Urinary bladder (tissue), 3 donors: ENCODE measurements at regions not wholly inside any gene's neighbourhood (a gene's known extent, or its start where the extent isn't known, plus 50 kb on each side); places are given as distances from the start of the nearest gene placed in this dataset.

ENCODE experiments used
- DNase-seq: peaks from one replicate; pipeline ENCODE4 v3.0.0-alpha.2; 2015; ENCODE audit errors: extremely low spot score
- H3K27ac ChIP-seq: one replicate; pipeline ENCODE4 v1.5.1; 2013; ENCODE audit warnings: low read depth, mild to moderate bottlenecking, moderate library complexity
- H3K36me3 ChIP-seq: one replicate; pipeline ENCODE4 v1.6.1; 2013; ENCODE audit warnings: mild to moderate bottlenecking, moderate library complexity; ENCODE audit not compliant: insufficient read depth
- H3K4me1 ChIP-seq: one replicate; pipeline ENCODE4 v1.6.1; 2013; ENCODE audit warnings: mild to moderate bottlenecking, moderate library complexity; ENCODE audit not compliant: insufficient read depth
- H3K4me3 ChIP-seq: one replicate; pipeline ENCODE4 v1.5.1; 2013; ENCODE audit warnings: low read depth, low read length
- WGBS: extraction: QIAGEN DNeasy Blood & Tissue Kit; methylation state at CpG from one replicate; pipeline ENCODE4 v1.1.7; 2013; 5-methylcytosine and 5-hydroxymethylcytosine counted together
- donor health status: healthy with polysubstance abuse.
- donor health status: healthy.

DNA sequence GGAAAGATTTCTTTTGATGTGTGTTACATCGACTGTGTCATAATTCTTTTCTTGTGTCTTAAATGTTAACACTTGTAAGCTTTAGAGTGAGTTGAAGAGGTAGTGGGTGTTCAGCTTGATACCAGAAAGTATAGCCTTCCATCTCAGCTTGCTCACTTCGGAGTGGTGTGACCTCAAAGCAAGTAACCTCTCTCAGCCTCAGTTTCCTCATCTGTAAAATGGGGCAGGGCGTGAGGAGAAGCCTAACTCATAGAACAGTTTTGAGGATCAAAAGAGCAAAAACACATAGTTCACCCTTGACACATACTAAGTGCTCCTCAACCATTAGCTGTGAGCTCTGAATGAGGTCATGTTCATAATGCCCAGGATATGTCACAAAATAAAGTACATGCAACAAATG, 434.8 kb upstream of the PROK2 start:
- H3K4me3 ChIP-seq, result no peak overlapping the region
- H3K27ac ChIP-seq, result no peak overlapping the region
- no peak for DNase-seq
- 96% methylated on average over 3 of the region's 3 CpGs for WGBS
- no peaks in the 10 kb centered on the region for H3K4me1 ChIP-seq
- H3K36me3 ChIP-seq, result no peaks in the 10 kb centered on the region

DNA sequence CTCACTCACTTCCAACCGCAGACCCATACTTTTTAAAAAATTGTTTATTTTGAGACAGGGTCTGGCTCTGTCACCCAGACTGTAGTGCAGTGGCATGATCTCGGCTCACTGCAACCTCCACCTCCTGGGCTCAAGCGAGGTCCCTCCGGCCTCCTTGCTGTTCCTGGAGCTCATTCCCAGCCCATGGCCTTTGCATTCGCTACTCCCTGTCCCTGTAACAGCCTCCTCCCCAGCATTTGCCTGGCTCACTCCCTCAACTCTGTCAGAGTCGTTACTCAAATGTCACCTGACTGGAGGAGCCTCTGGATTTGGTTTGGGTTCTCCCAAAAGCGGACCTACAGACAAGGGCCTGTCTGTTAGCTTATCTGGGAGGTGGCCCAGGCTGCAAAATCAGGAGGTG, 432.6 kb upstream of the PROK2 start:
- Histone ChIP-seq H3K36me3 (no peaks in the 10 kb centered on the region), H3K27ac (no peak overlapping the region), H3K4me3 (no peak overlapping the region), H3K4me1 (no peaks in the 10 kb centered on the region)
- 97% methylated on average over 7 of the region's 7 CpGs for WGBS
- no peak for DNase-seq

DNA sequence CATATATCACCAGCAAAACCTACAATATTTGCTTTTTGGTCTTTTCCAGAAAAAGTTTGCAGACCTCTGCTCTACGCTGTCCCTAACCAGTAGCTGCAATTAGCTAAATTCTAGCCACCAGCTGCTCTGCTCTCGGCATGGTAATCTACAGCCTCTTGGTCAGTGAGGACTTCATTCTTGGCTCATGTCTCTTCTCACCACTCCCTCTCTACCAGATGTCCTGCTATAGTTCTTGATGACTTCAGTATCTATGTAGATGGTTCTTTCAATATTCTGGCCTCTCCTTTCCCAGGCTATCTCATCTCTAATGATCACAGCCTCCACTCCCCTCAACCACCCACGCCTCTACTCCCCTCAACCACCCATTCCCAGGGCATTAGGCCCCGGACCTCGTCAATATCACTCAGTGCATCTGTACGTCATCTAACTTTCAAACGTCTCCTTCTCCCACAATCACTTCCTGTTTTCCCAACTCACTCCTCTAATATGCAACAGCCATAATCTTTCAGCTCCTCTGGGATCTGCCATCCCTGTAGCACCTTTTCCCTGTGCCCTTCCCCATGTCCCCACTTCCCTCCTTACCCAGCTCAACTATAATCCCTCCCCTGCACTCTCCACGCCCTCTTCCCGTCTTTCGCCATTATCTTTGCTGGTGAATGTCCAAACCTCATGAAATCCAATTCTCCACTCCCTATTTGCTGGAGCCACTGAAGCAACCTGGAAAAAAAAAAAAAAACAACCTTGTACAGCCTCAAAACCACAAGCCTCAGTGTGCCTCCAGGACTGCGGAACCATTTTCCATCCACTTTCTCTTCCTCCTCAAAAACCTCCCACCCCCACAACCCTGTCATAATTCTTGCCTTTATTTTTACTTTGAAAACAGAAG, 429.4 kb upstream of the PROK2 start:
- H3K27ac ChIP-seq, result no peak overlapping the region
- no peak for DNase-seq
- H3K36me3 ChIP-seq, result no peaks in the 10 kb centered on the region
- 75% methylated on average over 11 of the region's 11 CpGs for WGBS
- H3K4me3 ChIP-seq, result no peak overlapping the region
- no peaks in the 10 kb centered on the region for H3K4me1 ChIP-seq

DNA sequence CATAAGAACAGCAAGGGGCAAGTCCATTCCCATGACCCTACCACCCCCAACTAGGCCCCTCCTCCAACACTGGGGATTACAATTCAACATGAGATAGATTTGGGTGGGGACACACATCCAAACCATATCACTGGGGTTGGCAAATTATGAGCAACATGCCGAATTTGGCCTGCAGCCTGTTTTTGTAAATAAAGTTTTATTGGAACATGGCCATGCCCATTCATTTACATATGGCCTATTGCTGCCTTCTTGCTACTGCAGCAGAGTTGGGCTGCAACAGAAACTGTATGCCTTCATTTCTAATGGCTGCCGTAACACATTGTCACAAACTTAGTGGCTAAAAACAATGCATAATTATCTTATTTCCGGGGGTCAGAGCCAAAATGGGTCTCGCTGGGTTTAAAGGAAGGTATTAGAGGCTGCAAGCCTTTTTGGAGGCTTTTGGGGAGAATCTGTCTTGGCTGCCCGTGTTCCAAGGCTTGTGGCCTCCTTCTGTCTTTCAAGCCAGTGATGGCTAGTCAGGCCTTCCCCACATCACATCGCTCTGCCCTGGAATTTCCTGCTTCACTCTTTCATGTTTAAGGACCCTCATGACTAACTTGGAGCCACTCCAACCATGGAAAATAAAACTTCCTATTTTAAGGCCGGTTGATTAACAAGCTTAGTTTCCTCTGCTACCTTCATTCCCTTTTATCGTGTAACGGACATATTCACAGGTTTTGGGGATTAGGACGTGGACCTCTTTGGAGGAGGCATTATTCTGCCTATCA, 428.5 kb upstream of the PROK2 start:
- no peak for DNase-seq
- WGBS, result 77% methylated on average over 10 of the region's 10 CpGs
- no peak overlapping the region for H3K27ac ChIP-seq
- H3K4me1 ChIP-seq, result no peaks in the 10 kb centered on the region
- no peak overlapping the region for H3K4me3 ChIP-seq
- H3K36me3 ChIP-seq, result no peaks in the 10 kb centered on the region

DNA sequence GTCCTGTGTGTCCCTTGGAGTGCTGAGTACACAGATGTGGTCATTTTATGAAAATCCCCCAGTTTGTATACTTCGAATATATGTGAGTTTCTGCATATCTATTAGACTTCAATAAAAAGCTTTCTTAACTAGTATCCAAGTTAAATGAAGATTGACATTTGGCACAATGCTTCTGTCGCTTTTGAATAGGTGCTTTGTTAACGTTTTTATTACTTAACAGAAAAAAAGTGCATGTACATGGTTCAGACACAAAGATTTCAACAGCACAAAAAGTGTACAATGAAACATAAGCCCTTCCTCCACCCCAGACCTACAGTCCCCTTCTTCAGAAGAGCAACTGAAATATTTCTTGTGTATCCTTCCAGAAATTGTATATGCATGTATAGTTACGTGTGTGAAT, 427.4 kb upstream of the PROK2 start:
- H3K36me3 ChIP-seq, result no peaks in the 10 kb centered on the region
- WGBS, result 84% methylated on average over 4 of the region's 4 CpGs
- no peak overlapping the region for H3K4me3 ChIP-seq
- no peak for DNase-seq
- no peak overlapping the region for H3K27ac ChIP-seq
- H3K4me1 ChIP-seq, result no peaks in the 10 kb centered on the region

DNA sequence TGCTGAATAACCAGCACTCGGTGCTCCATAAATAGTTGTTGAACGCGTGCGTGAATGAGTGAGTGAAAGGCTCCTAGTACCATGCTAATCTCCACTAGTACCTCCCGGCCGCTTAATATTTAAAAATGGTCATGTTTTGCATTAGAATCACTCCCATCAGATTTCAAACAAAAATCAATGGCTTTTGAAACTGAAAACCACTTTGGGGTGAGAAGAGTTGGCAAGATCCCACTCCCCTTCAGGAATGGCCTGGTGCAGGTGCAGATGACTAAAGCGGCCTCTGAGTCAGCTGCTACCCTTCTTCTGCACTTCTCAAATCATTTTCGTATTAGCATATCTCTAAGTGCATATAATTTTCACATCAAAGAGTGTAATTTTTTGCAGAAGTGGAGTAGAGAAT, 425.3 kb upstream of the PROK2 start:
- WGBS, result 88% methylated on average over 8 of the region's 8 CpGs
- H3K27ac ChIP-seq, result no peak overlapping the region
- no peak for DNase-seq

DNA sequence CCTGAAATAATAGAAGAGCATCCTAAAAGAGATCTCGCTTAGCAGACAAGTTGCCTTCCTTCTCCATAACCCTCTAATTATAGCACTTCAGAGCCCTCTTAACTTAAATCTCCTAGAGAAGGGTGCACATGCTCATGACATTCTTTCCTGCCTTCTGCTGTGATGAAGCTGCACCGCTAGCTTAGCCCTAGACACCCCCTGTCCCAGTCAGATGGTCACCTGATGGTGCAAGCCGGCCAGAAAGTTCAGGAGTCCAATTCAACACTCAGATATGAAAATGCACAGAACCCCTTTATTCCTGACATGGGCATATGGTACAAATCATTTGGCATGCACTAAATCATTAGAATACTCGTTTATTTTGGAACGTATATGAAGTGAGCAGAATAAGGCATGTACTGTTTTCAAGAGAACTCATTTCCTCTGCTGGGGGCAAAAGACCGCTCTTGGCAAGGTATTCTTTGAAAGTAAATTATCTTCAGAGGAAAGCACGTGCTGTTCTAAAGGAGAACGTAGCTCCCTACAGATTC, 420.4 kb upstream of the PROK2 start:
- Histone ChIP-seq H3K4me3 (no peak overlapping the region), H3K4me1 (no peaks in the 10 kb centered on the region), H3K36me3 (no peaks in the 10 kb centered on the region), H3K27ac (no peak overlapping the region)
- WGBS, result 56% methylated on average over 8 of the region's 8 CpGs
- no peak for DNase-seq

More for the DNA sequence above, 425.3 kb upstream of the PROK2 start:
- Histone ChIP-seq H3K36me3 (no peaks in the 10 kb centered on the region), H3K4me3 (no peak overlapping the region), H3K4me1 (no peaks in the 10 kb centered on the region)

DNA sequence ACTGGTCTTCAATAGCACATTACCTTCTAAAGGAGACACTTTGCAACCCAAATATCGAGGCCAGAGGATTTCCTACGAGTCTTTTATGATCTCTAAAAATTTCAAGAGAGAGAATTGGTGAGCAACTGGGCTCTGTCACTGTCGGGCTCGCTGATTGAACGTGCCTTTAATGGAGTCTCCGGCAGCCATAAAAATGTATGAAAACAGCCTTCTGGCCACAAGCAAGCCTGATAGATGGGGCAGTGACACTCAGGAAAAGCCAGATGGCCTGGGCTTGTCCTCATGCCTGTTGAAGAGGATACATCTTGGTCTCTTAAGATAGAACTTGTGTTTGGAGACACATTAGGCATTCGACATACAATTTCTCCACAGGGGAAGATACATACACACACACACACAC, 419.5 kb upstream of the PROK2 start:
- DNase-seq, result no peak
- Histone ChIP-seq H3K4me3 (no peak overlapping the region), H3K4me1 (no peaks in the 10 kb centered on the region), H3K27ac (no peak overlapping the region), H3K36me3 (no peaks in the 10 kb centered on the region)
- 71% methylated on average over 7 of the region's 7 CpGs for WGBS

DNA sequence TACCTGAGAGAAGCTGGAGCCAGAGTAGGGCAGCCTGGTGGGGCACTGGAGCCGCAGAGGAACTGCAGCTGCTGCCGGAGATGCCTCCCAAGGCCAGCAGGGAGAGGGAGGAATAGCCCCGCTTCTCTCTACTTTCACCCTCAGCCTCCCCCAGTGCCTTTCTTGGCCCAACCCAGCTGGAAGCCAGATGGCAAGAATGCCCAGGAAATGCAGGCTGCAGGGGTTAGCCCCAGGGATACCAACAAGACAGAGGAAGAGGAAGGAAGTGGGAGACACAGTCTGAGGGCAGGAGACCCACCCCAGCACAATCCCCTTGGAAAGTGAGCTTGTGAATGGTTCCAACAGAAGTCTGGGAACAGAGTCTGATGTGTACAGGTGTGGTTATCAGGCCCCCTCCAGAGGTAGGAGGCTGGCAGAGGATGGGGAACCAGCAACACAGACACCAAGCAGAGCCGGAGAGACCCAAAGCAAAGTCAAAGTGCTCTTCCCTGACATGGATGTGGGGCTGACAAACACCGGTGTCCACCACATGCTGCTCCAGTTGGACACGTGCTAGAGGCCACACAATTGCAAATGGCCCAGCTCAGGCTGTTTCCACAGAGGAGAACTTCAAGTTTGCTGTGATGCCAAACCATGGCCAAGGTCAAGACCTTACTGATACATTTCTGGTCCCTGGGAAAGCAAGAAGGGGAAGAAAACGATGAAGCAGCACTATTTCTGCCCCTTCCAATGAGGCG, 418.8 kb upstream of the PROK2 start:
- Histone ChIP-seq H3K4me3 (no peak overlapping the region), H3K27ac (no peak overlapping the region), H3K36me3 (no peaks in the 10 kb centered on the region), H3K4me1 (no peaks in the 10 kb centered on the region)
- 91% methylated on average over 8 of the region's 8 CpGs for WGBS
- DNase-seq, result no peak

DNA sequence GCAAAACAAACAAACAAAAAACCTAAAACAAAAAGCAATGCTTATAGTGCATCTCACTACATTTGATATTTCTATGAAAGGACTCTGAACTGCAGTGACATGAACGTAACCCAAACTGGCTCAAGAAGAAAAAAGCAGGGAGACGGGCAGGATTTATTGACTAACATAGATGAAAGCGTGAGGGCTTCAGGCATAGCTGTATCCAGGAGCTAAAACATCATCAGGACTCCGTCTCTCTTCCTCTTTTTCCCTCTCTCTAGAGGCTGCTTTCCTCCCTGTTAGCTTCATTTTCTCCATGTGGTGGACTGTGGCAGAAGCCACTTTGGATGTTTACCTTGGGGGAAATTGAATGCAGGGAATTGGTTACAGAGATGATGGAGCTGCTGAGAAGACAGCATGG, 418.2 kb upstream of the PROK2 start:
- H3K27ac ChIP-seq, result no peak overlapping the region
- H3K36me3 ChIP-seq, result no peaks in the 10 kb centered on the region
- WGBS, result 96% methylated on average over 4 of the region's 4 CpGs
- no peaks in the 10 kb centered on the region for H3K4me1 ChIP-seq
- no peak overlapping the region for H3K4me3 ChIP-seq
- DNase-seq, result no peak

DNA sequence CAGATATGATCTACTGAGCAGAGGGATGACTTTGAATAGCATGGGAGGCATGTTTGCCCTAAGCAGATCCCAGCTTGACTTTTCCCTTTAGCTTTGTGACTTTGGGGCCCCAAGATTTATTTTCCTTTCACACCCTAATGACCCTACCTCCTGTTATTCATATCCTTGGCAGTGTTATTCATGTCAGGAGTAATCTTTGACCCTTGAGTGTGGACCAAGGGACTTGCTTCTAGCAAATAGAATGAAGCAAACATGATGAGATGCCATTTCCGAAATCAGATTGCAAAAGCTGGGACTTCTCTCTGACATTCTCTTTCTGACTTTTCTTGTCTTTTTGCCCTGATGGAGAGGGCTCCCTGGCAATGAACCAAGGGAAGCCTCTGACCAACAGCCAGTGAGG, 415.4 kb upstream of the PROK2 start:
- no peak overlapping the region for H3K27ac ChIP-seq
- no peak for DNase-seq
- no peaks in the 10 kb centered on the region for H3K36me3 ChIP-seq
- WGBS, result 98% methylated on average over 1 of the region's 1 CpG
- H3K4me3 ChIP-seq, result no peak overlapping the region
- no peaks in the 10 kb centered on the region for H3K4me1 ChIP-seq

DNA sequence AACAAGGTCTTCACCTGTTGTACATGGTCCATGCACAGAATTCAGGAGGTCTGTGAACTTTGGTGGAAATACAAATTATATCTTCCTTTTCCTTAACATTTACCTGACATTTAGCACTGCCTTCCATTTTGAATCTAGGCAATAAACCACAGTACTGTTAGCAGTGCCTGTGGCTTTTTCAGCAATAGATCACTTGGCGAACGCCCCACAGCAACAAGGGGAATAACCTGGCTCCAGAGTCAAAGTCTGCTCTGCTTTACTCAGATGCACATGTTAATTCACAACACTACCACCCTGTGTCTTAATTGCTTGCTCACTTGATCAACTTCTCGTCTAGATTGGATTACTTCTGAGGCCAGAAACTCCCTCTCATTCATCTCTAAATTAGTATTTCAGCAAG, 414.6 kb upstream of the PROK2 start:
- Histone ChIP-seq H3K27ac (no peak overlapping the region), H3K36me3 (no peaks in the 10 kb centered on the region), H3K4me1 (no peaks in the 10 kb centered on the region), H3K4me3 (no peak overlapping the region)
- WGBS, result 92% methylated on average over 3 of the region's 3 CpGs
- DNase-seq, result no peak

DNA sequence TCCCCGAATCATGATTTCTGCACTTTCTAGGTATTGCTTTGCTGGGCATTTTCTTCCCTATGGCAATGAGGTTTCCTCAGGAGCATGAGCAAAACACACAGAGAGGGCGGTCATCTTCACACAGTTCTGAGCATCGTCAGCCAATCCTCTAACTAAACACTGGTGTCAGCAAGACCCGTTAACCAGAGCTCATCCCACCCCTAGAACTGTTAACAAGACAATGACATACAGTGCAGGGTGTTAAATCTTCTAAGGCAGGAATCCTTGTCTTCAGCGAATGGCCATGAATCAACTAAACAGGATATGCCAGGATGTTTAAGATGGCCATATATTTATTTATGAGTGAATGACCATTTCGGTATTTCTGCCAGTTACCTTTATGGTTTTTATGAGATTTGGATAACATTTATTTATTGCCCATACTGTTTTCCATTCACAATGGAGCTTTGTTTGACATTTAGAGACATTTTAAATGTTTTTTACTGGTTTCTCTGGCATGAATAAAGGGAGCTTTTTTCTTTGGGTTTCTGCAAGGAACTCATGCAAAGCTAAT, 411.5 kb upstream of the PROK2 start:
- no peak overlapping the region for H3K27ac ChIP-seq
- H3K4me1 ChIP-seq, result no peaks in the 10 kb centered on the region
- no peaks in the 10 kb centered on the region for H3K36me3 ChIP-seq
- H3K4me3 ChIP-seq, result no peak overlapping the region
- no peak for DNase-seq
- WGBS, result 65% methylated on average over 6 of the region's 6 CpGs
